Left colon (tissue), 2 donors: ENCODE measurements at regions not wholly inside any gene's neighbourhood (a gene's known extent, or its start where the extent isn't known, plus 50 kb on each side); places are given as distances from the start of the nearest gene placed in this dataset.
"Not testable (repeated sequence)": the region's sequence is repeated elsewhere in the genome, so short reads cannot be mapped to it uniquely, and the experiment has no call there.

Experiments
- ATAC-seq: fragments of 200-7000 bp; cut with Tn5 transposase; one replicate; pipeline ENCODE4 v1.9.1; 2020; ENCODE audit warnings: mild to moderate bottlenecking, moderate library complexity
- DNase-seq, 2 donors: peaks; one replicate each; pipeline ENCODE4 v3.0.0-alpha.2; 2020
- intact Hi-C, 2 donors: fragments of 100-400 bp; cut with DNase I in 1 of 2; cut with micrococcal nuclease in 1 of 2; formaldehyde crosslinking; loops; one replicate each; pipeline versions ENCODE4 v1.11.2 to v1.14.0; 2022; cut with DNase I, micrococcal nuclease
- donor health status: DM: no; HTN: no; CAD: no.
- donor health status: DM: yes; HTN: yes; CAD: no.

DNA sequence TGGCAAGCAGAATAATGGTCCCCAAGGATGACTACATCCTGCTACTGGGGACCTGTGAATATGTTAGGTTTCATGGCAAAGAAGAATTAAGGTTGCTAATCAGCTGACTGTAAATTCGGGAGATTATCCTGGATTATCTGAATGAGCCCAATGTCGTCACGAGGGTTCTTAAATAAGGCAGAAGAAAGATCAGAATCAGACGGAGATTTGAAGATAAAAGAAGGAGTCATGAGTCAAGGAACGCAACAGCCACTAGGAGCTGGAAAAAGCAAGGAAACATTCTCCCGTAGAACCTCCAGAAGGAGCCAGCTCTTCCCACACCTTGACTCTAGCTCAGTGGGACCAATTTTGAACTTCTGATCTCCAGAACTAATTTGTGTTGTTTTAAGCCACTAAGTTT lies 82.9 kb upstream of the APBB1IP start:
- DNase-seq: no peak
- intact Hi-C loops: no loop called here
- no peak for ATAC-seq

DNA sequence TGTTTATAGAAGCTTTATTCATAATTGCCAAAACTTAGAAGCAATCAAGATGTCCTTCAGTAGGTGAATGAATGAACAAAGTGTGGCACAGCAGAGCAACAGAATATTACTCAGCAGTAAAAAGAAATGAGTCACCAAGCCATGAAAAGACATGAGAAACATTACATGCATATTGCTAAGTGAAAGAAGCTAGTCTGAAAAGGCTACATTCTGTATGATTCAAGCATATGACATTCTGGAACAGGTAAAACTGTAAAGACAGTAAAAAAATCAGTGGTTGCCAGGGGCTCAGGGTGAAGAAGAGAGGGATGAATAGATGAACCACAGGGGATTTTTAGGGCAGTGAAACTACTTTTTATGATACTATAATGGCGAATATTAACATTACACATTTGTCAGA lies 80.9 kb upstream of the APBB1IP start:
- no peak for DNase-seq
- ATAC-seq: no peak
- intact Hi-C loops: no loop called here

DNA sequence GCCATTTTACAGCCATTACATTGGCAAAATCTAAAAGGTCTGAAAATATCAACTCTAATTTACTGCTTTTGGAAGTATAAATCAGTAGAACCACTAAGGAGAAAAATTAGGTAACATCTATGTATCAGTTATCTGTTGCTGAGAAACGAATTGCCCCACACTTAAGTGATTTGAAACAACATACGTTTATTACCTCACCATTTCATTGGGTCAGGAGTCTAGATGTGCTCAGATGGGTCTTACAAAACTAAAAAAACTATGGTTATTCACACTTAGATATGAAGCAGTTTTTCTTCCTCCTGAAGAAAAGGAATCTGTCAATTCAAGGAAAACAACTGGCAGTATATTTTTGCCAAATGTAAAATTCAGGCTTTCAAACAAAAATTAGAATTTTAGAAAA lies 80.1 kb upstream of the APBB1IP start:
- intact Hi-C loops: no loop called here
- ATAC-seq (no peak), DNase-seq (no peak)

DNA sequence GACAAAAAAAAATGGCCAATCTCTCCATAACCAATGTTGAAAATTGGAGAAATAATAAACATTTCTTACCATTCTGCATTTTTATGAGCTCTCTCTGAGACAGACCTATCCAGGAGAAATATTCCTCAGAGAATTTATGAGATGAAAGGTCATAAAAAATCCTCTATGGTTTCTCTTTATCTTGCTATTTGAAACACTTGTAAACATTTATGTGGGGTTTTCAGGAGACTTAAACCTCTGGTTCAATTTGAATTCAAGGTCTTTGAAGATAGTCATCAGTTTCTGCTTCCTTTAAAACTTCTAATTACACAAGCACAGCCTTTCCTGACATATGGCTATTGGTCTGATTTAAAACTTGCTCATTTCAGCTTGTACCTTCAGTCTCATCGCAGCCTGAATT lies 78.5 kb upstream of the APBB1IP start:
- ATAC-seq (no peak), DNase-seq (no peak)
- intact Hi-C loops: no loop called here

DNA sequence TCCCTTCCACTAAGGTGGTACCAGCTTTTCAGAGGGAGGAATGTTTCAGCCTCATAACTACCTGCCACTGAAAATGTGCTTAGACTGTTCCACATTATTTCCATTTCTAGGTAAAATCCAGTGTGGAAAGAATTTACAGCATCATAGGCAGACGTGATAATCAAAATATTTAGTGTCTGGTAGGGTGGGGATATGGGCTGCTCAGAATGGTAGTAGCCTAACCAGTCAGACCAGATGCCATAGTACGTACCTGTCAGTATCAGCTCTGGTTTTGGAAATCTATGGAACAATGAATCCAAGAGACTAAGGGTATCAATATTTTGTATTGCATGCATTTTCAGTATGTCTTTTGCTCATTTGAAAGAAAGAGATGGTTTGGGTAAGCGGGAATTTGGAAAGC lies 76.8 kb upstream of the APBB1IP start:
- intact Hi-C loops: no loop called here
- ATAC-seq (no peak), DNase-seq (no peak)

DNA sequence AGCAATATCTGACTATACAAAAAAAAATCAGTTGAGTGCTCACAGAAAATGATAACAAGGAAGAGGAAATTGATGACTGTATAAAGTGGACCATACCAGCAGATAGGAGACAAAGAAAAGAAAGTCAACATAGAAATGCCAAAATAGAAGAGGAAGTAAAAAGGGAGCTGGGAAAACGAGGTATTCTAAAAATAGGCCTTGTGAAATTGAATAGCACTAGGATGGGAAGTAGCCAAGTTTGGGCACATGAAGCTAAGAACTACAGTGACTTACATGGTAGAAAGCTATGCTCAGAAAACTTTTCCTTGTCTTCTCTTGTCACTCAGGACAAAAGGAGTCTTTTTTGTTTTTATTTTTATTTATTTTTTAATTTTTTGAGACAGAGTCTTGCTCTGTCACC lies 76.2 kb upstream of the APBB1IP start:
- no peak for DNase-seq
- intact Hi-C loops: no loop called here
- no peak for ATAC-seq

DNA sequence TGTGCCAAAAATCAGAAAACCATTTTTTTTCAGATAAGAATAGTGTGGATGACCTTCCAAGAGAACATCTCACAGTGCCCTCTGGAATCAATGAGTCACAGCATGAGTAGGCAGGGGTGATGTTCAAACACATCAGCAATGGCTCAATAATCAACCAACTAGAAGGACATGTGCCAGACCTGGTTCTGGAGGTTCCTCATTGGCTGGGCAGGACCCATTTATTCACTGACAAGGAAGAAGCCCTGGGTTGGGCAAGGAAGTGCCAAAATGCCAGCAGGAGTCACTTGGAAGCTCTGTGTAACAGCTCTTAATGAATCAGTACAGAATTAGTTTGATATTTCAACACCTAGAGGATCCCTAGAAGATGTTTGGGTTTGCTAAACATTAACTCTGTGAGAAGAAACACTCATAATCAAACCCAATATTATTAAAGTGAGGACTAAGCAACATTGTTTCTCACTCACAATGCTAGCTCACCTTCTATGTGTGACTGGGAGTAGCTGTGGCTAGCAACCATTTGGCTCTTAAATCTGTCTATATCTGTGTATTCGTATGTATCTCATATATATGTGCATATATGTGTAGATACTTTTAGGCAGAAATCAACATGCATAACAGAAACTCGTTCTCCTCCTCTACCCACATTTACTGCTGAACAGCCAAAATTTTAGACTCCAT lies 72.3 kb upstream of the APBB1IP start:
- DNase-seq (no peak), ATAC-seq (no peak)
- intact Hi-C loops: no loop called here

DNA sequence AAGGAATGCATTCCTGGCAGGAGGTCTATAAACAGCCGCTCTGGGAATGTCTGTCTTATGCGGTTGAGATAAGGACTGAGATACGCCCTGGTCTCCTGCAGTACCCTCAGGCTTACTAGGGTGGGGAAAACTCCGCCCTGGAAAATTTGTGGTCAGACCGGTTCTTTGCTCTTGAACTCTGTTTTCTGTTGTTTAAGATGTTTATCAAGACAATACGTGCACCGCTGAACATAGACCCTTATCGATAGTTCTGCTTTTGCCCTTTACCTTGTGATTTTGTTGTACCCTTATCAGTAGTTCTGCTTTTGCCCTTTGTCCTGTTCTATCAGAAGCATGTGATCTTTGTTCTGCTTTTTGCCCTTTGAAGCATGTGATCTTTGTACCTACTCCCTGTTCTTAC lies 71.1 kb upstream of the APBB1IP start:
- DNase-seq, ATAC-seq, intact Hi-C loops: not testable (repeated sequence)

DNA sequence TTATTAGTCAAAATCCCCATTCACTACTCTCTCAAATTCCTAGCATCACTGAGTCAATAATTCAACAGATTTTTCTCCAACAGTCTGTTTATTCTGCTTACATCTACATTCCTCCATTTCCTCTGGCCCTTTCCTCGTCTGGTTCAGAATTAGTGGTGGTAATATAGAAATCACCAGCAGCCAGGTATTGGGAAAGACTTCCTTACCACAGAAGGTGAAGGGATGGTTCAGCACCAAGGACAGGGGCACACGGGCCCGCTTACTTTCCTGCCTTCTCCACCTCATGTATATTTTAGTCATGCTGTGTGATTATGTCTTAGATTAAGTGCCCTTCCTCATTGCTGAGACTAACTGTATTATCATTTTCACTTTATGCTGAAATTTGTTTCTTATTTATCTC lies 70.4 kb upstream of the APBB1IP start:
- ATAC-seq (no peak), DNase-seq (peak in 1 of 2 donors; percentile 16)
- intact Hi-C loops: no loop called here

DNA sequence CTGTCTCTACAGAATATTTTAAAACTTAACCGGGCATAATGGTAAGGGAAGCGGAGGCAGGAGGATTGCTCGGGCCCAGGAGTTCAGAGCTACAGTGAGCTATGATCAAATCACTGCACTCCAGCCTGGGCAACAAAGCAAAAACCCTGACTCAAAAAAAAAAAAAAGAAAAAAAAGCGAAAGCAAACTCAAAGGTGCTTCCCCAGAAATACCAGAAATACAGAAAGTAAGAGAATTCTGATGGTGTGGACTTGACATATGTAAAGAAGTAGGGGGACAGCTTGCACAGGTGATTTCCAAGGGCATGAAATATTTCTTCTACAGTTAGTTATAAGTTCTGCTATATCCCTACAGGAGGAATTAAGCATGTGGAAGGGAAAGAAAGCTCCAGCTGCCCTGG lies 69.7 kb upstream of the APBB1IP start:
- no peak for DNase-seq
- intact Hi-C loops: no loop called here
- no peak for ATAC-seq

DNA sequence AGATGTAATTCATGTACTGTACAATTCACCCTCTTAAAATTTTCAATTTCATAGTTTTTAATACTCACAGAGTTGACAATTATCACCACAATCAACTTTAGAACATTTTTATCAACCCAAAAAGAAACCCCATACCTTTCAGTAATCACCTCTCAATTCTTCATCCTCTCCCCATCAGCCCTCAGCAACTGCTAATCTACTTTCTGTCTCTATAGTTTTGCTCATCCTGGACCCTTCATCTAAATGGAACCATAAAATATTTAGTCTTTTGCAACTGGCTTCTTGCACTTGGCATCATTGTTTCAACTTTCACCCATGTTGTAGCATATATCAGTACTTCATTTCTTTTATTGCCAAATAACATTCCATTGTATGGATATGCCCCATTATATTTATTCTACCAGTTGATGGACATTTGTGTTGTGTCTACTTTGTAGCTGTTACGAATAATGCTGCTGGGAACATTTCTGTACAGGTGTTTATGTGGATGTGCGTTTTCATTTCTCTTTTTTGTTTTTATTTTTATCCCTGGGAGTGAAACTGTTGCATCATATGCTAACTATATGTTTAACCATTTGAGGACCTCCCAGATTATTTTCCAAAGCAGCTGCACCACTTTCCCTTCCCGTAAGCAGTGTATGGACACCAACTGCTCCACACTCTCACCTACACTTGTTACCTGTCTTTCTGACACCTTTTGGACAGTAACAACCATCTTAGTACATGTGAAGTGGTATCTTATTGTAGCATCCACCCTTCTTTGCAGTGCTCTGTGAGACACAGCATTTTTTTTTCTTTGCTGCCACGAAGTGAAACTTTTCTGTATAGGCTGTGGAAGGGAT lies 65.4 kb upstream of the APBB1IP start:
- intact Hi-C loops: no loop called here
- ATAC-seq (no peak), DNase-seq (no peak)

DNA sequence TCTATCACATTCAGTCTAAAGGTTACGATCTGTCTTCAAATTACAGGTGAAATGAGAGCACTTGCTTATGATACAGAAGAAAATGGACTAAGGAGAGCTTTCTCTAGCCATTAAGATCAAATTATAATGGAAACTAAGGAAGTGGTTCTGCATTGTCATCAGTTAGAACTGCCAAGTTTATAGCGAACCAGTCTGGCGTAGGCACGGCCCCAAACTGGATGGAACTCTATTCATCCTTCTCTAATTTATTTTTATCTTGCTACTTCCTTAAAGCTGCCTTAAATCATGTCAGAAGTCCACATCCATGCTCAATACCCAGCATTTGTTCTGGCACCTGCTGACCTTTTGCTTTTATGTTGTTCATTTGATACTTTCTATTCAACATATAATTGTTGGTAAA lies 63.7 kb upstream of the APBB1IP start:
- intact Hi-C loops: no loop called here
- no peak for DNase-seq
- ATAC-seq: no peak

DNA sequence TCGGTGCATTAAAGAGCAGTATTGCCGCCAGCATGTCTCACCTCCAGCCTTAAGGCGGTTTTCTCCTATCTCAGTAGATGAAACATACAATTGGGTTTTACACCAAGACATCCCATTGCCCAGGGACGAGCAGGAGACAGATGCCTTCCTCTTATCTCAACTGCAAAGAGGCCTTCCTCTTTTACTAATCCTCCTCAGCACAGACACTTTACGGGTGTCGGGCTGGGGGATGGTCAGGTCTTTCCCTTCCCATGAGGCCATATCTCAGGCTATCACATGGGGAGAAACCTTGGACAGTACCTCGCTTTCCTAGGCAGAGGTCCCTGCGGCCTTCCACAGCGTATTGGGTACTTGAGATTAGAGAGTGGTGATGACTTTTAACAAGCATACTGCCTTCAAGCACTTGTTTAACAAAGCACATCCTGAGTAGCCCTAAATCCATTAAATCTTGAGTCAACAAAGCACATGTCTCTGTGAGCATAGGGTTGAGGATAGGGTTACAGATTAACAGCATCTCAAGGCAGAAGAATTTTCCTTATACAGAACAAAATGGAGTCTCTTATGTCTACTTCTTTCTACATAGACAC lies 60.8 kb upstream of the APBB1IP start:
- ATAC-seq, intact Hi-C loops, DNase-seq: not testable (repeated sequence)

DNA sequence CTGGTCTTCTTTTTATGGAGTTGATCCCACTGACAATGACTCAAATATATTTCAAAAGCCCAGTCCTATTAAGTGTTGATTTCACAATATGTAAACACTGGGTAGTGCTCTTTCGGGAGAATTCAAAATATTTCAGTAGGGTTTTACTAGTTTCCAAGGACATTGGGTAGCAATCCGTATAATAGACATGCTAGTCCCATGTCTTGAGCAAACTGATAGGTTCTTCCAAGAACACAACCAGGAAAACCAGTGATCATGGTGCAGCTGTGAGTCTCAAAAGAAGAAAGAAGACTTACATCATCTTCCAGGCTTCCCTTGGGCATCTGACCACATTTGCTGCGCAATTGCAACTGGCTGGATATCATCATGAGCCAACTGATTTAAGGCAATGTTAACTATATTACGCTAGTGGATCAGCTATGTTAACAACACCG lies 59.3 kb upstream of the APBB1IP start:
- ATAC-seq (no peak), DNase-seq (no peak)
- intact Hi-C loops: no loop called here

DNA sequence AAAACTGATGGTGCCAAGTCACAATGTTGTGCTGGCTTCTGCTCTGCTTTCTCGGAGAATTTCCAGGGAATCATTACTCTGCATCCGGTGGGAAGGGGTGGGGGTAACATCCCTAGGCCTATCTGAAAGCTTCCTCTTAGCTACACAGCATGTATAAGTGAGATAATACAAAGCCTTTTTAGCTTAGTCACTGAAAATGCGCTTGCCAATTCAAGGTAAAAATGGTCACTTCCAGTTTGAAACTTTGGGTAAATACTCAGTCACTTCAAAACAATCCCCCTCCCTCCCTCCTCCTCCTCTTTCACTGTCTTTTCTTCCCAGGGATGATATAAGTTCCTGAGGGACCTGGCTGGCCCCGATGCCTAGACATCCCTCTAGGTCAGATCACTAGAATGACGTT lies 57.3 kb upstream of the APBB1IP start:
- DNase-seq (no peak), ATAC-seq (no peak)
- intact Hi-C loops: no loop called here

DNA sequence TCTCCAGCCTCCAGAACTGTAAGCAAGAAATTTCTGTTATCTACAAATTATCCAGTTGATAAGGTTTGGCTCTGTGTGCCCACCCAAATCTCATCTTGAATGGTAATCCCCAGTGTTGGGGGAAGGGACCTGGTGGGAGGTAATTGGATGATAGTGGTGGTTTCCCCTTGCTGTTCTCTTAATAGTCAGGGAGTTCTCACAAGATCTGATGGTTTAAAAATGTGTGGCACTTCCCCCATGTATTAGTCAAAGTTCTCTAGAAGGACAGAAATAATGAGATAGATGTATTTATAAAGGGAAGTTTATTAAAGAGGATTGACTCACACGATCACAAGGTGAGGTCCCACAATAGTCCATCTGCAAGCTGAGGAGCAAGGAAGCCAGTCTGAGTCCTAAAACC lies 56.2 kb upstream of the APBB1IP start:
- intact Hi-C loops: no loop called here

DNA sequence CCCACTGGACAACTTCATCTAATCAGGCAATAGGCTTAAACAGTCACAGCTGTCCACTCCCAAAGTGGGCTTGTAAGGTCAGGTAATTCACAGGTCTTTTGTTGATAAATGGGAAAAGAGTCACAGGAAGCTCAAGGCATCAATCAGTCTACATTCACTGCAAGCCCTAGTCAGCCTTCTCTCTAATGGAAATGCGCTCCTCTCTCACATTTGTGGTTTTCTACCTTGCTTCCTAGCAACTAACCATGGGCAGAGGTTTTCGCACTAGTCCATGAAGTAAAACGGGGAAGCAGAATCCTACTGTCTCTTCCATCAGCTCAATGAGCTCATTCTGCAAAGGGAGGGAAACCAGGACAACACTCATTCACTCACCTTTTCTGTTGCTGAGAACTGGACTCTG lies 53.5 kb upstream of the APBB1IP start:
- no peak for DNase-seq
- intact Hi-C loops: no loop called here
- no peak for ATAC-seq

More for the DNA sequence above, 56.2 kb upstream of the APBB1IP start:
- ATAC-seq: no peak
- no peak for DNase-seq

DNA sequence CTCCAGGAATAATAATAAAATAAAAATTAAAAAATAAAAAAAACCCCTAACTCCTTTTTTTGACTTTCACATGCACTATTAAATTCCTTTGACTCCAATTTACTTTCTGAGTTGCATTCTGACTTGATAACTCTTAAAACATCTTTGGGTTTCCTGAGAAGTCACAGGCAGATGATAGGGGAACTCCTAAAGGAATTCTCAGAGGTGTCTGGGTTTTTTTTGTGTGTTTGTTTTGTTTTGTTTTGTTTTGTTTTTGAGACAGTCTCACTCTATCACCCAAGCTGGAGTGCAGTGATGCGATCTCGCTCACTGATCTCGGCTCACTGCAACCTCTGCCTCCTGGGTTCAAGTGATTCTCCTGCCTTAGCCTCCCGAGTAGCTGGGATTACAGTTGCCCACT lies 52.7 kb upstream of the APBB1IP start:
- intact Hi-C loops: no loop called here
- DNase-seq: no peak
- no peak for ATAC-seq

DNA sequence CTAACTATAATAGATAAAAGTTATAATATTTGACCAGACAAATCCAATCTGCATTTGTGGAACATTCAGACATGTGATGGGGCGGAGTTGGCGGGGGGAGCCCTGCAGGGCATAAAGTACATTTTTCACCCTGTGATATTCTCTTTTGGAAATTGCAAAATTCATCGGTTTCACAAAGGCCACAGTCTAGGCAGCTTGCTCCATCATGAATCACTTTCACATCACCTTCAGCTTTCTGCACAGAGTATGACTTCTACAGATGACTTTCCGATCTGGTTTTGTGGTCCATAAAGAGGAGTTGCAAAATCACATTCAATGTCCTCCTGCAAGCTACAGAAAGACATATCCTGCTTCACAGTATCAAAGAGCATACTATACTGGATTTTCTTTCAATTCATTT lies 51.4 kb upstream of the APBB1IP start:
- no peak for ATAC-seq
- DNase-seq: no peak
- intact Hi-C loops: no loop called here
